GM18858 (cell line): ENCODE measurements at regions not wholly inside any gene's neighbourhood (a gene's known extent, or its start where the extent isn't known, plus 50 kb on each side); places are given as distances from the start of the nearest gene placed in this dataset.
"Not testable (repeated sequence)": the region's sequence is repeated elsewhere in the genome, so short reads cannot be mapped to it uniquely, and the experiment has no call there.

Experiments used
- ATAC-seq: cut with Tn5 transposase; IDR thresholded peaks from one replicate; pipeline ENCODE4 v1.9.1; 2021; ENCODE audit not compliant: unreplicated experiment

DNA sequence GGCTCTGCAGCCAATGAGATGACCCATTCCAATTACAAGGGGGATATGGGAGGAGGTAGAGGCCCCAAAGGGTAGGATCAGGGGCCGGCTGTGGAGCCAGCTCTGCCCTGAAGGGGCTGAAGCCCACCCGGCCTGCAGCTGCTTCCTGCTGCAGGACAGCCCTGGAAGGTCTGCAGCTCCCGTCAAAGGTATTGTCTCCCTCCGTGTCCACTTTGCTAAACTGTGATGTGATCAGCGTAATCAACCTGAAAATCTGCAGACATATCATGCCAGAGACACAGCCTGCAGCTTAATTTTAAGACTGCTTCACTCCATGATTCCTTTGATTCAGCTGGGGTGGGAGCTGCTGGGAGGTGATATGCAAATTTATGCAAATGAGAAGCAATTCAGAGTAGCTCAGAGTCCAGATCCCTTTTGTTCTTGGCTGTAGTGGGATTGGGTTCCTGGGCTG, 90.7 kb downstream of the GADD45G start:
- ATAC-seq = no peak

DNA sequence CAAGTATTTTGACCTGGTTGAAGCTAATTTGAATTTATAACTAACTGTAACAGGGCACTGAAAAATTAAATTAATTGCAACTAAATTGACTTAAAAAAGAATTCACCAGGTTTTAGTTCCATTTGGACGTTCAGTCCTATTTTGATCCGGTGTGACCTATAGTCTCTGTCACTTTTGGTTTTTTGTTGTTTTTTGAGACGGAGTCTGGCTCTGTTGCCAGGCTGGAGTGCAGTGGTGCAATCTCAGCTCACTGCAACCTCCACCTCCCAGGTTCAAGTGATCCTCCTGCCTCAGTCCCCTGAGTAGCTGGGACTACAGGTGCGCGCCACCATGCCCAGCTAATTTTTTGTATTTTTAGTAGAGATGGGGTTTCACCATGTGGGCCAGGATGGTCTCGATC, 91.2 kb downstream of the GADD45G start:
- not testable (repeated sequence) for ATAC-seq

DNA sequence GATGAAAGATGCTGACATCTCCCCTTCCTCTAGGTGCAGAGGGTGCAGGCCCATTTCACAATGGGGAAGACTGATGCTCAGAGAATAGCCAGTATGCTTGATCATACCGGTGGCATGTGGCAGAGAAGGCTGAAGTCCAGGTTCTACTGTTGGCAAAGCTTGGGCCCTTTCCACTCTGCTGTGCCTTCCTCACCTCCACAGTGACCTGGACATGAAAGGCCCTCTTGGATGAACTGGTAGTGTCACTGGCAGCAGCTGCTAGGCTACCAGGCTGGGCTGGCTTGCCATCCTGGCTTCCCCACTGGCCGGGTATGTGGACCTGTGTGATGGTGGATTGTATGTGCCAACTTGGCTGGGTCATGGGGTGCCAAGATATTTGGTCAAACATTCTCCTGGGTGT, 92.0 kb downstream of the GADD45G start:
- no peak for ATAC-seq

DNA sequence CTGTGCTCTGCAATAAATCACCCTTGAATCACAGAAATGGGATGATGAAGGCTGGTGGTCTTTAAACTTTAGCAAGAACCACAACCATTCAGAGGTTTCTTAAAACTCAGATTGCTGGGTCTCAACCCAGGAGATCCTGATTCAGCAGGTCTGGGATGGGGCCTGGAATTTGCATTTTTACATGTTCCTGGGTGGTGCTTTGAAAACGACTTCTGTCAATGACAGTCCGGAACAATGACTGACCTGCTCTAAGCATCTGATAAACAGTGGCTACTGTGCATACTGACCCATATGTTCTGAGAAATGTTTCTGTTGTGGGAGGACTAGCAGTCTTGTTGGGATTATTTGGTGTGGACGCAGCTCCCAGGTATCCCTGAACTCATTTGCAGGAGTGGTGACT, 92.7 kb downstream of the GADD45G start:
- no peak for ATAC-seq

DNA sequence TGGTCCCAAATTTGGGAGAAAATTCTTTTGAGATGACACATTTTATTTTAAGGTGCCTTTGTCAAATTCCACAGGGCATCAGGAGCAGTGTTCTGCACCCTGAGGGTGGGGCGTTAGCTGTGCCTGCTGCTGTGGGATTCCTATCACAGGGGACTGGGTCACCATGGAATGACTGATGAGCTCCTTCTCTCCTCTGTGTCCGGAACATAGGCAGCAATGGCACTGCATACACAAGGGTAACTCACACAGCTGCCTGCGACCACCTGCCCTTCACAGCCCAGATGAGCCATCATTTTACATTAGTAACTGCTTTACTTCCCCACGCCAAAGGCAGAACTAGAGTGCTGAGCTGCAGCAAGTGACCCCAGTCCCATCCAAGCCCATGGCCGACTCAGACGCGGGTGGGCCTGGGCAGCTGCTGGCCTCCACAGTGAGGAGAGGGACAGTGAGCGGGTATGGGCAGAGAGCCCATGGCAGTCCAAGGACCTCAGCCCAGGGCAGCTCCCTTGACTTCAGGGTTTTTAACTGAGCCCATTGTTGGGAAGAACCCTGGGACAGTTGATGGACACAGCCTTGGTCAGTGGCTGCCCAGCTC, 93.7 kb downstream of the GADD45G start:
- ATAC-seq = no peak

DNA sequence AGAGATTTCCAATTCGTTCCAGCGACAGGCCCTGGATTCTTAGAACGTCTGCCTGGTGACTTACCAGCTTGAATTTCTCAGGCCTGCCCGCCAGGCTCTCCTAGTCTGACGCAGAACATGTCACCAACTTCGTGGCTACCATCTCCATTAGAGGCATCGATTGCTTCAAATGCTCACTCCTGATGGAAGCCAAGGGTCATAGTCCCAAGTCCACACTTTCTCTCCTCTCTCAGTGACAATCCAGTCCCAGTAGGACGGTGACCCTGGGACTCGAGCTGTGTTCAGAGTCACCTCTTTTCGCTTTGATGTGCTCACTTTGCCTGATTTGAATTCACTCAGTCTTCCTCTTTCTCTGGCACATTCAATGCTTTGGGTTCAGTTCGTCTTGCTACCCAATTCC, 94.8 kb downstream of the GADD45G start:
- no peak for ATAC-seq

DNA sequence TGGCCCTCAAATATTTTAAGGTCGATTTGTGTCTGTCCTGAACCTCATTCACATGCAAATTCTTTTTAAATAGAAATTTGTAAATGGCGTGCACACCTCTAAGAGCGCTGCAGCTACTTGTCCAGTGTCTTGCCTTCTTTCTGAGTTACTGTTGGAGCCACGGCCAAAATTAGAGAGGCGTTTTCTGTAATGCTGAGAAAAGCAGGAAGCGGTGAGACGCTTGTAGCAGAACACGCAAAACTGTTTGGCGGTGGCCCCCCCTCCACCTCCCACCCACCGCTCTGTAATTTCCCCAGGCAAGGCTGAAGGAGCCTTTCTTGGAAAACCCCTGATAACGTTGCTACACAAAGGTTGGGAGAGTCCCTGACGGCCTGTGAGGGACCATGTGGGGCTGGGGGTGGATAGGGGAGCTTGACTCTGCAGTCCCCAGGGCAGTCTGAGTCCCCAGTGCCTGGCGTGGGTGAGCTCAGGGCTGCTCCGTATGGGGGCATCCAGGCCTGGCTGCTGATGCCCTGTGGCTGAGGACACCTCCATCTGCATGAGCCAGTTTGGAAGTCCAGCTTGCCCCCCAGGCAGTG, 96.5 kb downstream of the GADD45G start:
- ATAC-seq = no peak

DNA sequence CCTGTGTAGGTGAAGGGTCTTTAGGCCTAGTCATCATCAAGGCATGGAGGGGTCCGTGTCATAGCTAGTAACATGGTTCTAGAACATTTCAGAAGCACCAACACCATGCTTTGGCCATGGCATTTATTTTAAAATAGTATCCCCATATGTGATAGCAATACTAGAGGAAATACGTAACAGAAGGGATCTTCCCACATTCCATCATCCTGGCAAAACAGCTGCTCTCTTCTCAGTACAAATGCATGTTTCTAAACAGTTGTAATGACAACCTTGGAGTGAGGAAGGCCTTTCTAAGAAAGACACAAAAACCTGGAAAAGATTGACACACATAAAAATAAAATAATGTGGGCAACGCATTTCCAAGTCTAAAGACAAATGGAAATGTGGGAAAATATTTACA, 97.6 kb downstream of the GADD45G start:
- no peak for ATAC-seq

DNA sequence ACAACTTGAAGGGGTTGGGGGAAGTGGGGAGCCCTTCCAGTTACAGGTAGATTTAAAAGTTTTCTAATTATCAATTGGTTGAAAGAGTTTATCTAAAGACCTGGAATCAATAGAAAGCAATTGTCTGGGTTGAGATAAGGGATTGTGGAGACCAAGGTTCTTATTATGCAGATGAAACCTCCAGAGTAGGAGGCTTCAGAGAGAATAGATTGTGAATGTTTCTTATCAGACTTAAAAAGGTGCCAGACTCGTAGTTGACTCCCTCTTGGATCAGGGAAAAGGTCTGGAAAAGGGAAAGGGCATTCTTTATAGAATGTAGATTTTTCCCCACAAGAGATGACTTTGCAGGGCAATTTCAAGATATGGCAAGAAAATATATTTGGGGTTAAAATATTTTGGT, 100.8 kb downstream of the GADD45G start:
- ATAC-seq = no peak

DNA sequence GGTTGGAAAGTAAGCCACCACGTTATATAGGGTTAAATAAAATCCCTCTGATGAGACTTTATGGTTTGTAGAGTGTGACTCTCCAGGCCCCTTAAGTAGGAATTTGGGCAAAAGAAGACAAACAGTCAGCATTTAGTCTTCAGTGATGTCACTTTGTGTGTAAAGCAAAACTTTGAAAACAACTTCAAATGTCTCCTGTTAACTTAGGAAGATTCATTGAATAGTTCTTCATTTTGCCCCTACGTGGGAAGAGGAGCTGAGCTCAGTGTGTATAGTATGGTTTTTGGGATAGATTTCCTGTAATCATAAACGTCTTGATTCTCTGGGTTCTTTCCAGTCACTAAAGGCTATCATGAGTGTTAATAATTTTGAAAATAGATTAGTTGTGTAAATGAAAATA, 101.3 kb downstream of the GADD45G start:
- no peak for ATAC-seq

DNA sequence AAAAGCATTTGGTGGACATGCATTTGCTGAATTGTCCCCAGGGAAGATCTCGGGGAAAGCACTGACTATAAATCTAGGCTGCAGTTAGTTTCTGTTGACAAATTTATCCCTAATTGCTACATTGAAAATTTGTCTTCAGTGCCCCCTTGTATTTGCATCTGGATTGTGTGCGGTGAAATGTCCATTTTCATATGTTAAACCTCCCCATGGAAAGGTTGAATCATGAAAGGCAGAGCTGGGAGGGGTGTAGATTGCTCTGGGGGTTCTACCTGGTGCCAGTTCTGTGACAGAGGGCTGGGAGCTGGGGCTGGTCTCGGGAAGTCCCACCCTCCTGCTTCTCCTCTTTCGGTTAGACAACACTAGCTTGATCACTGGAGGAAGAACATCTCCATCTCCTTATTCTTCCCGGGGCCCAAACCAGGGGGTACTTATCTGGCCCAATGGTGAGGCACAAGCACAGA, 101.9 kb downstream of the GADD45G start:
- ATAC-seq = no peak

DNA sequence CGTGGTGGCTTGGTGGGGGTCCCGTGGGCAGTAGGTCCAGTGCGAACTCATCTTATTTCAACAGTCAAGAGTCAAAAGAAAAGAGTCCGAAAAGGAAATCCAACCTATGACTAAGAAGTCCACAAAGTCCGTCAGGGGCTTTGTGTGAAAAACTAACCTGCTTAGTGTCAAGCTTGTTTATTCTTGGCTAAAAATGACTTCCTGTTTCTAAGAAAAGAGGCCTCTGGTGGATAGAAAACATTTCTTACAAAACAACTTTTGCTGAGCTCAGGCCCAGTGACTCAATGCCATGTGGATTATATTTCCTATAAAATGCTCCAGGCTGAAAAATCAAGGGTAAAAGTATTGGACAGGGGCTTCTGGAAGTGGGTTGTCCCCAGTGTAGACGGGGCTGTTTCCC, 105.9 kb downstream of the GADD45G start:
- ATAC-seq = no peak

DNA sequence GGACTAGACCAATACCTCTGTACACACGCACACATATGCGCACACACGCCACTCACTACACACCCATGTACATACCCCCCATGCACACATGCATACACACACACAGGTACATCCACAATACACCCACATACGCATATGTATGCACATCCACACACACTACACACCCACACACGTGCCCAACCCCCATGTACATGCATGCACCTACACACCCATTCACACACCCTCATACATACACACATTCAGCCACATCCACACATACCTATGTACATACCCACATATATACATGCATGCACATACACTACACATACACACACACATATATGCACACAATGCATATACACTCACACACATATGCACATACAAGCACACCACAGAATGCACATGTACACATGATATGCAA, 107.1 kb downstream of the GADD45G start:
- no peak for ATAC-seq

DNA sequence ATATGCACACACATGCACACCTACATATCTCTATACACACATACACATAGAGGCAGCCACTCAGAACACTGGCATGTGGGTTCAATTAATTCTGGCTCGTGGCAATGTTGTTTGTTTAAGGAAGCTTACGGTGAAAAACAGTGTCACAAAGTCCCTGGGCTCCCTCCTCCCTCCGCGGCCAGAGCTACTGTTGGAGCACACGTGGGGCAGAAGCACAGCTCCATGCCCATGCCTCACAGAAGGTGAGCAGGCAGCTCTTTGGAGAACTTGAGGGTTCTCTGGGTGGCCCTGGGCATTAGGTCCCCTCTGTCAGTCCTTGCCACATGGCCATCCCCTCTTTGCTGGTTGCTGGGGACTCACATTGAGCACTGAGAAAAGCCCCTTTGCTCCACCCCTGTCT, 107.5 kb downstream of the GADD45G start:
- ATAC-seq = no peak

DNA sequence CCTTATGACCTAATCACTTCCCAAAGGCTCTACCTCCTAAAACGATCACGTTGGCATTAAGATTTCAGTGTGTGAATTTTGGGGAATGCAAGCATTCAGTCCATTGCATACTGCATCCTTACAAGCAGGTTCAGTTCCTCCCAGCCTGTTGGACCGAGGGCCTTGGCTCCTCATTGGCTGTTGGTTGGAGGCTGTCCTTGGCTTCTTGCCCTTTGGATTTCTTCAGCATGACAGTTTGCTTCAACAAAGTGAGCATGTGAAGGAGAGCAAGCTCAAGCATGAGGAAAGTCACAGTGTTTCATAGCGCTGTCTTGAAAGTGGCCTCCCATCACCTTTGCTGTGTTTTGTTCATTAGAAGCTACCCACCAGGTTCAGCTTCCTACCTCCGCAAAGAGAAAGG, 109.5 kb downstream of the GADD45G start:
- ATAC-seq = no peak

DNA sequence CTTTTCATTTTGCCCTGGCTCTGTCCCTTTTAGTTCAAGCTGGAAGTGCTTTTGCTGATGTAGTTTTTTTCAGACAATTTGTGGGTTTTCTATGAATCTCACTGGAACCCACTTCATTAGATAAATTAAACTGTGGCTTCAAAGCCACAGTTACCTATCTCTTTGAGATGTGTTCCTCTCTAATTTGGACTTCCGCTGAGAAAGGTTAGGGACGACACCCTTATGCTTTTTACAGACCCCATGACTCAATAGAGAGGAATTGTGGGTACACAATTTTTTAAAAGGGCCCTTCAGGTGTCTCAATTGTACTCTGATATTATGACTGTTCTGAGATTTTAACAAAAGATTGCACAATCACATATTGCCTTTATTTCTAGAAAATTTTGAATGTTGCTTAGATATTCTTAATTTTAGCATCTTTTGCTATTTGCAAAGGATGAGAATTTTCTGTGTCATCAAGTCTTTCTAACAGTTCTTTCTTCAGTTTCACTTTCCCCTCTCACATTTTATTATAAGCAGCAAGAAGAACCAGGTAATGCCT, 110.6 kb downstream of the GADD45G start:
- no peak for ATAC-seq

DNA sequence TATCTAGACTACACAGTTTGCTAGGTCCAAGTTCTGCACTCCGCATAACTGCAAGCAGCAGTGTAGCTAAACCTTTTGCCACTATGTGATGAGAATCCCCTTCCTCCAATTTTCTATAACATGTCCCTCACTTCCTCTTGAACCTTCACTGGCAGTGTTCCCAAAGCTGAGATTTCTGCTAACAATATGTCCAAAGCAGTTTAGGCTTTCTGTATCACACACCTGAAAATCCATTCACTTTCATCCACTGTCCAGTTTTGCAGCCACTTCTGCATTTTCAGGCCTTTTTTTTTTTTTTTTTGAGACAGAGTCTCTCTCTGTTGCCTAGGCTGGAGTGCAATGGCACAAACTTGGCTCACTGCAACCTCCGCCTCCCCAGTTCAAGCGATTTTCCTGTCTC, 111.1 kb downstream of the GADD45G start:
- no peak for ATAC-seq

DNA sequence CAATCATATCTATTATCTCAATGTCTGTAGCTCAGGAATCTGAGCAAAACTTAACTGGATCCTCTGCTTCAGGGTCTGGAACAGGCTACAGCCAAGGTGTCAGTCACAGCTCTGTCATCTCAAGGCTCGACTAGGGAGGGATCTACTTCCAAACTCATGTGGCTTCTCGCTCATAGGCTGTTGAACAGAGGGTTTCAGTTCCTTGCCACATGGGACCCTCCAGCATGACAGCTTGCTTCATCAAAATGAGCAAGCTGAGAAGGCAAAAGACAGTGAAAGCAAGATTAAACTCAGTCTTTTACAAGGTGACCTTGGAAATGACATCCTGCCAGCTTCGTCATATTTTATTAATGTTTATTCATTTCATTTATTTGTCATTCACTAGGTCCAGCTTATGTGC, 111.7 kb downstream of the GADD45G start:
- ATAC-seq = peak; percentile 60

DNA sequence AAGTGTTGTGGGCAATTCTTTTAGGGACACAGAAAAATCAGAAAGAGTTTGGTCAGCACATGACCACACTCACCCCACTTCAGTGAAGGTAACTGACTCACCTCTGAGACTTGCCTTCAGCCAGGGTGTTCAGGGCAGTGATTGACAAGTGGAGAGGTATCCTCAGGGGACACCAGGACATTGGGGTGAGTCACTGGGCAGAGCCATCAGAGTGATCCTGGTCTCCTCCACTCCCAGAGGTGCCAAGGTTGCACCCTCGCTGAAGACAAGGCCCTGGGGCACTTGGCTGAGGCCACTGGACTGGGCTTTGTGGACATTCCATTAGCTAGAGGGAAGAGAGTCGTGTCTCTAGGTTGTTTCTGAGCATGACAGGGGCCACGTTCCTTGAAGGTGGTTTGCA, 113.4 kb downstream of the GADD45G start:
- ATAC-seq = no peak

DNA sequence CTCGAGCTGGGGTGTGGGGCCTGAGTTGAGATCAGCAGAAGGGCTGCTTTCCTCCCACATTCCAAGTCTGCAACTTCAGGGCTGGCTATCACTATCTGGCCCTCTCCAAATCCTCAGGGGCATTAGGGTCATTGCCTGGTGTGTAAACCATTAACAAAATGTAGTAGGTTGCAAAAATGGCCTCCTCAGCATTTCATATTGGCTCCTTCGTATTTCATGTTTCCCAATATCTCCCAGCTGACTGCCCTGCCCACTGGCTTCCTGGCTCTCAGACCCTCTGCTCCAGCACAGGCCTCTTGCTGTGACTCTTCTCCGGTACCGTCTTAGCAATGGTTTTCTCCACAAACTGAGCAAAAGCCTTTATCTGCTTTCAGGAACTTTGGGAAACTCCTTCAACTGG, 113.8 kb downstream of the GADD45G start:
- no peak for ATAC-seq

DNA sequence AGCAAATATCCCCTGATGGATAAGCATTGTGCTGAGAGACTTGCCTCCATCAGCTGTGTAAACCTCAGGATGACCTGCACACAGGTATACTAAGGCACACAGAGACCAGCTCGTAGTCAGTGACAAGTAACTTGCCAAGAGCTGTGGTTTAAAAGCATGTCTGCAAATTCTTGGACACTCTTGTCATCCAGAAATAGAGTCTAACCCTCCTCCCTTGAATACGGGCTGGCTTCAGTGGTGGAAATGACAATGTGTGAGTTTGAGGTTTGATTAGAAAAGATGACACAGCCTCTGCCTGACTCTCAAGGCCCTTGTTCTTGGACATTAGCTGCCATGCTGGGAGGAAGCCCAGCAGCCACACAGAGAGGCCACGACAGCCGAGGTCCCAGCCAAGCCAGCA, 114.4 kb downstream of the GADD45G start:
- ATAC-seq = no peak

DNA sequence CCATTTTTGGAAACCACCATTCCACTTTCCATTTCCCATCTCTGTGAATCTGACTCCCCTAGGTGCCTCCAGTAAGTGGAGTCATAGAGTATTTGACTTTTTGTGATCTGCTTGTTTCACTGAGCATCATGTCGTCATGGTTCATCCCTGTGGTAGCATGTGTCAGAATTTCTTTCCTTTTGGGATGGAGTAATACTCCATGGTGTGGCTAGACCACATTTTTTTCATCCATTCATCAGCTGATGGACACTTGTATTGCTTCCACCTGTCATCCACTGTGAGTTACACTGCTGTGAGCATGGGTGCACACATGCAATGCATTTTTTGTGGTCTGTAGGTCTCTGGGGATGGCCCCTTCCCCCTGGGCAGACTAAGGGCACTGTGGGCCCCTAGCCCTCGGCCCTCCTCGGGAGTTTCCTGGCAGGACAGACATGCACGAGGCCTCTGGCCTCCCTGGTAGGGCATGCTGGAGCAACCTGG, 115.9 kb downstream of the GADD45G start:
- ATAC-seq = no peak
